Neuronal stem cell (in vitro differentiated cells): ENCODE measurements at regions not wholly inside any gene's neighbourhood (a gene's known extent, or its start where the extent isn't known, plus 50 kb on each side); places are given as distances from the start of the nearest gene placed in this dataset.

ENCODE experiments used
- DNase-seq: peaks from one replicate; pipeline ENCODE4 v3.0.0-alpha.2; 2013; ENCODE audit warnings: low spot score
- H2AFZ ChIP-seq: one replicate; pipeline ENCODE4 v1.6.1; 2013; ENCODE audit warnings: mild to moderate bottlenecking, low read length, inconsistent platforms
- H2AK5ac ChIP-seq: 2 replicates; pipeline ENCODE4 v1.6.1; 2013; ENCODE audit warnings: low read depth, mild to moderate bottlenecking, inconsistent platforms, low read length, moderate library complexity, mixed read lengths
- H2BK120ac ChIP-seq: 2 replicates; pipeline ENCODE4 v1.6.1; 2013; ENCODE audit warnings: low read depth, mild to moderate bottlenecking, inconsistent platforms, low read length, moderate library complexity, mixed read lengths
- H2BK12ac ChIP-seq: one replicate; pipeline ENCODE4 v1.6.1; 2013; ENCODE audit warnings: low read length, inconsistent platforms
- H2BK15ac ChIP-seq: 2 replicates; pipeline ENCODE4 v1.6.1; 2013; ENCODE audit warnings: mild to moderate bottlenecking, low read length, inconsistent platforms, mixed read lengths
- H2BK5ac ChIP-seq: one replicate; pipeline ENCODE4 v1.6.1; 2013; ENCODE audit warnings: inconsistent platforms, mild to moderate bottlenecking, low read length, moderate library complexity
- H3K14ac ChIP-seq: one replicate; pipeline ENCODE4 v1.6.1; 2013; ENCODE audit warnings: low read length, inconsistent platforms
- H3K18ac ChIP-seq: 2 replicates; pipeline ENCODE4 v1.6.1; 2013; ENCODE audit warnings: low read length, inconsistent platforms
- H3K23ac ChIP-seq: 2 replicates; pipeline ENCODE4 v1.6.1; 2013; ENCODE audit warnings: low read depth, mild to moderate bottlenecking, mixed read lengths, low read length, inconsistent platforms; ENCODE audit not compliant: poor library complexity
- H3K27ac ChIP-seq: replicated peaks from 3 replicates; pipeline ENCODE4 v1.5.1; 2013; ENCODE audit warnings: low read length, inconsistent platforms
- H3K27me3 ChIP-seq, 3 experiments: 2 replicates each; pipeline ENCODE4 v1.6.1; 2013; ENCODE audit warnings: low read length in 3 of 3, mild to moderate bottlenecking in 2 of 3, inconsistent platforms in 1 of 3, low read depth in 1 of 3, mixed read lengths in 1 of 3, moderate library complexity in 1 of 3; ENCODE audit not compliant: control insufficient read depth in 3 of 3, insufficient read depth in 3 of 3
- H3K36me3 ChIP-seq, 2 donors: replicated peaks in 1 of 2; 2 replicates each; pipeline ENCODE4 v1.6.1; 2013; ENCODE audit warnings: low read length in 2 of 2; ENCODE audit not compliant: control insufficient read depth in 2 of 2, insufficient read depth in 2 of 2
- H3K4ac ChIP-seq: 2 replicates; pipeline ENCODE4 v1.6.1; 2013; ENCODE audit warnings: inconsistent platforms, mild to moderate bottlenecking, low read length, moderate library complexity
- H3K4me1 ChIP-seq, 2 donors: 1 replicate in 1 of 2; 2 replicates in 1 of 2; pipeline ENCODE4 v1.6.1; 2013; ENCODE audit warnings: low read length in 2 of 2, low read depth in 1 of 2; ENCODE audit not compliant: control insufficient read depth in 2 of 2, insufficient read depth in 1 of 2
- H3K4me2 ChIP-seq: one replicate; pipeline ENCODE4 v1.6.1; 2013; ENCODE audit warnings: mild to moderate bottlenecking, low read length, inconsistent platforms; ENCODE audit not compliant: insufficient read depth, poor library complexity, severe bottlenecking
- H3K4me3 ChIP-seq, 2 donors: 2 replicates each; pipeline ENCODE4 v1.5.1; 2013; ENCODE audit warnings: low read length in 2 of 2, mild to moderate bottlenecking in 2 of 2, inconsistent platforms in 1 of 2, moderate library complexity in 1 of 2
- H3K79me1 ChIP-seq: one replicate; pipeline ENCODE4 v1.6.1; 2013; ENCODE audit warnings: low read depth, mild to moderate bottlenecking, inconsistent platforms, low read length, moderate library complexity
- H3K9ac ChIP-seq: one replicate; pipeline ENCODE4 v1.6.1; 2013; ENCODE audit warnings: mild to moderate bottlenecking, low read depth, low read length, inconsistent platforms; ENCODE audit not compliant: poor library complexity
- H3K9me3 ChIP-seq, 2 donors: replicated peaks in 1 of 2; 2 replicates each; pipeline versions ENCODE3 to v1.6.1; 2013; ENCODE audit warnings: low read length in 2 of 2, mild to moderate bottlenecking in 2 of 2, inconsistent platforms in 1 of 2, low read depth in 1 of 2, mixed read lengths in 1 of 2, moderate library complexity in 1 of 2; ENCODE audit not compliant: control insufficient read depth in 2 of 2, insufficient read depth in 1 of 2
- H4K8ac ChIP-seq: one replicate; pipeline ENCODE4 v1.6.1; 2013; ENCODE audit warnings: low read depth, mild to moderate bottlenecking, inconsistent platforms, low read length, moderate library complexity
- H4K91ac ChIP-seq: one replicate; pipeline ENCODE4 v1.6.1; 2013; ENCODE audit warnings: low read length, low read depth, mild to moderate bottlenecking, inconsistent platforms; ENCODE audit not compliant: poor library complexity
- WGBS, 2 donors: extraction: QIAGEN DNeasy Blood & Tissue Kit; methylation state at CpG; one replicate each; pipeline ENCODE4 v1.1.7; 2013; ENCODE audit warnings: missing lambda C conversion rate in 2 of 2, mixed read lengths in 1 of 2; ENCODE audit not compliant: insufficient read length in 2 of 2, insufficient replicate concordance in 1 of 2; ENCODE audit errors: extremely low coverage in 2 of 2; 5-methylcytosine and 5-hydroxymethylcytosine counted together

DNA sequence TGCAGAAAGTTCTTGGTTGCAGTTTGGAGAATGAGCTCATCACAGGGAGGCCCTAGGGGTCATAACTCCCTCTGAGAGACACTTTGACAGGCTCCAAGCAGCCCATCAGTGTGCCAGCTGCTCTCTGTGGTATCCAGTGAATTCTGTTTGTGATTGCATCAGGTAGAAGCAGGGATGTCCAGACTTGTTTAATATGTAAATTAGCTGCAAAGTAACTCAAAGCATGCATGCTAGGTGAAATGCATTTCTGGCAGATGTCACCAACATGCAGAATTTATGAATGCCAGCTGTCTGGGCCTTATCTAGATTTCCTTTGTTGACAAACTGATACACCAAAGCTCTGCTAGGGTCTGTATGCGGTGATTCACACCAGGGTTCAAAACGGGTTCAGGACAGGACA lies 123.6 kb upstream of the MTNR1B start:
- DNase-seq: no peak
- Histone ChIP-seq H3K9me3 (no peaks in the 10 kb centered on the region), H2BK5ac (no peak overlapping the region), H2BK120ac (no peak overlapping the region), H3K79me1 (no peaks in the 10 kb centered on the region), H3K4me2 (no peak overlapping the region), H3K4me1 (peaks cover 2 to 8% of the 10 kb centered on the region in 2 donors), H3K27me3 (no peaks in the 10 kb centered on the region), H3K9ac (no peak overlapping the region), H3K18ac (no peak overlapping the region), H3K36me3 (peaks cover 9 to 92% of the 10 kb centered on the region in 2 donors), H3K4me3 (no peak overlapping the region), H4K8ac (no peak overlapping the region), H3K27ac (no peak overlapping the region), H4K91ac (no peak overlapping the region), H2BK15ac (no peak overlapping the region), H3K14ac (no peak overlapping the region), H3K23ac (no peak overlapping the region), H3K4ac (no peak overlapping the region), H2AFZ (no peak overlapping the region), H2BK12ac (no peak overlapping the region), H2AK5ac (no peak overlapping the region)
- WGBS, 2 donors: no CpG with 5 or more reads among the region's 2 CpGs

DNA sequence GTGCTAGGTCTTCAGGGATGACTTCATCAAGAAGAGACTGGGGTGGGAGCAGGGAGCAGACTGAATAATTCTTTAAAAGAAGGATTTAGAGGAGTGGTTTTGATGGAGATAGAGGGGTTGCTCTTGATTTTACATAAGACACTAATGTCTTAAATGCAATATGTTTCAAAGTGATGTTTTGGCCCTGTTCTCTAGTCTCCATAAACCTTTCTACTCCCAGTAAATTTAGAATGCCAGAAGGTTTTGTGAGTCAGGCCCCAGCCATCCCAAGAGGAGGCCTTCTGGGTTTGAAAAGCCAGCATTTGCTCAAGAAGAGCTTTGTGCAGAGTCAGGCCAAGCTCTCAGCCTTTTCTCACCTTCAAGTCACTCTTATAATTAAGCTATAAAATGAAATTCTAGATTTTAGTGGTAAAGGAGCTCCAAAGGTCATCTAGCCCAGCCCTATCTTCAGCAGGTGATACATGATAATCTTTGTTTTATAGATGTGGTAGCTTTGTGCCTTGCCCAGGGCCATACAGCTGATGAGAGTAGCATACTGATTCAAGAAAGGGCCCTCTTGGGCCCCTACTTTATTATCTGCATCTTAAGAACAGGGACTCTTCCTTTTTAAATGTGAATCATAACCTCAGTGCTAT lies 122.8 kb upstream of the MTNR1B start:
- Histone ChIP-seq H3K36me3 (peaks cover 9 to 92% of the 10 kb centered on the region in 2 donors), H3K9ac (no peak overlapping the region), H4K91ac (no peak overlapping the region), H3K4me3 (no peak overlapping the region), H3K27me3 (no peaks in the 10 kb centered on the region), H3K18ac (no peak overlapping the region), H3K14ac (no peak overlapping the region), H3K27ac (no peak overlapping the region), H2BK120ac (no peak overlapping the region), H3K23ac (no peak overlapping the region), H2BK12ac (no peak overlapping the region), H3K9me3 (no peaks in the 10 kb centered on the region), H4K8ac (no peak overlapping the region), H3K4me1 (peaks cover 2 to 7% of the 10 kb centered on the region in 2 donors), H2AFZ (no peak overlapping the region), H3K4ac (no peak overlapping the region), H3K4me2 (no peak overlapping the region), H2BK15ac (no peak overlapping the region), H3K79me1 (no peaks in the 10 kb centered on the region), H2BK5ac (no peak overlapping the region), H2AK5ac (no peak overlapping the region)
- DNase-seq: no peak

- Histone ChIP-seq H2BK15ac (no peak overlapping the region), H2BK12ac (no peak overlapping the region), H3K9me3 (peaks cover 4 to 10% of the 10 kb centered on the region in 2 donors), H3K4me2 (no peak overlapping the region), H2AFZ (no peak overlapping the region), H3K23ac (no peak overlapping the region), H3K79me1 (peaks cover 3% of the 10 kb centered on the region), H3K27ac (no peak overlapping the region), H3K4me3 (no peak overlapping the region), H3K14ac (no peak overlapping the region), H2AK5ac (no peak overlapping the region), H4K91ac (no peak overlapping the region), H3K27me3 (no peaks in the 10 kb centered on the region), H3K18ac (no peak overlapping the region), H3K36me3 (peaks cover 10 to 90% of the 10 kb centered on the region in 2 donors), H3K4me1 (peaks cover 2 to 7% of the 10 kb centered on the region in 2 donors), H2BK120ac (no peak overlapping the region), H4K8ac (no peak overlapping the region), H2BK5ac (no peak overlapping the region), H3K9ac (no peak overlapping the region), H3K4ac (no peak overlapping the region)
- no peak for DNase-seq
- no CpG with 5 or more reads among the region's 4 CpGs for WGBS, 2 donors
These were observed 120.9 kb upstream of the MTNR1B start for GRCh38 chr11:92848578-92848977.

GRCh38 chr11:92850296-92850826 lies 119.1 kb upstream of the MTNR1B start:
- H3K14ac ChIP-seq: no peak overlapping the region
- no peak overlapping the region for H3K9ac ChIP-seq
- H4K8ac ChIP-seq: no peak overlapping the region
- no peak overlapping the region for H2BK120ac ChIP-seq
- no peak overlapping the region for H2BK15ac ChIP-seq
- no peak overlapping the region for H4K91ac ChIP-seq
- no peak overlapping the region for H2BK12ac ChIP-seq
- H2AFZ ChIP-seq: no peak overlapping the region
- H3K36me3 ChIP-seq: peaks cover 3 to 80% of the 10 kb centered on the region in 2 donors
- H3K4ac ChIP-seq: no peak overlapping the region
- no peak overlapping the region for H3K18ac ChIP-seq
- H3K4me1 ChIP-seq: peaks cover 1 to 11% of the 10 kb centered on the region in 2 donors
- H3K27me3 ChIP-seq: no peaks in the 10 kb centered on the region
- no peak overlapping the region for H3K23ac ChIP-seq
- peaks cover 3% of the 10 kb centered on the region for H3K79me1 ChIP-seq
- H3K27ac ChIP-seq: no peak overlapping the region
- no peak overlapping the region for H3K4me2 ChIP-seq
- no peak for DNase-seq
- peaks cover 4 to 11% of the 10 kb centered on the region in 2 donors for H3K9me3 ChIP-seq
- no peak overlapping the region for H3K4me3 ChIP-seq
- no peak overlapping the region for H2AK5ac ChIP-seq
- no CpG with 5 or more reads among the region's 4 CpGs for WGBS, 2 donors
- H2BK5ac ChIP-seq: no peak overlapping the region
